Glutamatergic neuron (in vitro differentiated cells): ENCODE measurements at regions not wholly inside any gene's neighbourhood (a gene's known extent, or its start where the extent isn't known, plus 50 kb on each side); places are given as distances from the start of the nearest gene placed in this dataset.

Experiments
- DNase-seq: peaks from one replicate; pipeline ENCODE4 v3.0.0; 2022
- H3K27ac Mint-ChIP-seq: one replicate; pipeline ENCODE4 v1.8.0; 2020; ENCODE audit warnings: mild to moderate bottlenecking, mixed read lengths, inconsistent platforms; ENCODE audit not compliant: unreplicated experiment
- H3K27me3 Mint-ChIP-seq: one replicate; pipeline ENCODE4 v1.8.0; 2020; ENCODE audit warnings: mild to moderate bottlenecking, moderate library complexity, mixed read lengths, inconsistent platforms; ENCODE audit not compliant: unreplicated experiment
- H3K36me3 Mint-ChIP-seq: one replicate; pipeline ENCODE4 v1.8.0; 2020; ENCODE audit warnings: mild to moderate bottlenecking, mixed read lengths, inconsistent platforms; ENCODE audit not compliant: unreplicated experiment
- H3K4me1 Mint-ChIP-seq: one replicate; pipeline ENCODE4 v1.8.0; 2020; ENCODE audit warnings: mild to moderate bottlenecking, low read depth, mixed read lengths, inconsistent platforms; ENCODE audit not compliant: unreplicated experiment
- H3K4me3 Mint-ChIP-seq: one replicate; pipeline ENCODE4 v1.8.0; 2020; ENCODE audit warnings: mild to moderate bottlenecking, mixed read lengths, inconsistent platforms; ENCODE audit not compliant: unreplicated experiment
- H3K9me3 Mint-ChIP-seq: one replicate; pipeline ENCODE4 v1.8.0; 2020; ENCODE audit warnings: mild to moderate bottlenecking, moderate library complexity, mixed read lengths, inconsistent platforms; ENCODE audit not compliant: unreplicated experiment
- TF ChIP-seq, protein P1 (sequence below): fragments of 200-600 bp; sonication (generic); IDR thresholded peaks from one replicate; pipeline ENCODE4 v1.5.0; 2021; ENCODE audit not compliant: partially characterized antibody, unreplicated experiment

GRCh38 chr1:106957795-106958194 lies 98.7 kb upstream of the PRMT6 start:
- DNase-seq, result no peak
- H3K4me3 Mint-ChIP-seq, result no peak overlapping the region
- H3K27me3 Mint-ChIP-seq, result no peaks in the 10 kb centered on the region
- TF ChIP-seq, protein P1, sequence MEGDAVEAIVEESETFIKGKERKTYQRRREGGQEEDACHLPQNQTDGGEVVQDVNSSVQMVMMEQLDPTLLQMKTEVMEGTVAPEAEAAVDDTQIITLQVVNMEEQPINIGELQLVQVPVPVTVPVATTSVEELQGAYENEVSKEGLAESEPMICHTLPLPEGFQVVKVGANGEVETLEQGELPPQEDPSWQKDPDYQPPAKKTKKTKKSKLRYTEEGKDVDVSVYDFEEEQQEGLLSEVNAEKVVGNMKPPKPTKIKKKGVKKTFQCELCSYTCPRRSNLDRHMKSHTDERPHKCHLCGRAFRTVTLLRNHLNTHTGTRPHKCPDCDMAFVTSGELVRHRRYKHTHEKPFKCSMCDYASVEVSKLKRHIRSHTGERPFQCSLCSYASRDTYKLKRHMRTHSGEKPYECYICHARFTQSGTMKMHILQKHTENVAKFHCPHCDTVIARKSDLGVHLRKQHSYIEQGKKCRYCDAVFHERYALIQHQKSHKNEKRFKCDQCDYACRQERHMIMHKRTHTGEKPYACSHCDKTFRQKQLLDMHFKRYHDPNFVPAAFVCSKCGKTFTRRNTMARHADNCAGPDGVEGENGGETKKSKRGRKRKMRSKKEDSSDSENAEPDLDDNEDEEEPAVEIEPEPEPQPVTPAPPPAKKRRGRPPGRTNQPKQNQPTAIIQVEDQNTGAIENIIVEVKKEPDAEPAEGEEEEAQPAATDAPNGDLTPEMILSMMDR, result no peak
- H3K9me3 Mint-ChIP-seq, result no peaks in the 10 kb centered on the region
- H3K36me3 Mint-ChIP-seq, result no peaks in the 10 kb centered on the region
- H3K4me1 Mint-ChIP-seq, result peaks cover 11% of the 10 kb centered on the region
- no peak overlapping the region for H3K27ac Mint-ChIP-seq

GRCh38 chr1:106960412-106960811 lies 96.1 kb upstream of the PRMT6 start:
- H3K9me3 Mint-ChIP-seq, result no peaks in the 10 kb centered on the region
- no peak overlapping the region for H3K4me3 Mint-ChIP-seq
- TF ChIP-seq, protein P1, result no peak

DNA sequence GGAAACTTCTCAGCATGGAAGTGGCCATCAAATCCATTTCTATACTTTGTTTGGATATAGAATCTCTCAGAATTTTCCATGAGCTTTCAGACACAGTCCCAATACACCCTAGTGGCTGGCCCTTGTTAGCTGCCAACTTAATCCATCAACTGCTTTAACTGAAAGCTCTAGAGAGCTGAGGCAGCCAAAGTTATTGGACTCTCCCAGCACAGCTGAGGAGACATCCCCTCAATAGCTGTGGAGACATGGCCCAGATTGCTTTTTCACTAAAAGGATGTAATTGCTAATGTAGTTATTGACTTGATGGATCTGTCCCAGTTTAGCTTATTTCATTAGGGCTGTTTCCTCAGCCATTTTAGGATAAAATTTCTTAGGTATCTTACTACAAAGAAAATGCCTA lies 94.8 kb upstream of the PRMT6 start:
- no peak overlapping the region for H3K4me3 Mint-ChIP-seq
- no peaks in the 10 kb centered on the region for H3K9me3 Mint-ChIP-seq
- H3K4me1 Mint-ChIP-seq, result peaks cover 11% of the 10 kb centered on the region
- H3K27ac Mint-ChIP-seq, result peak overlapping the region; percentile 74
- DNase-seq, result no peak
- no peaks in the 10 kb centered on the region for H3K36me3 Mint-ChIP-seq
- no peaks in the 10 kb centered on the region for H3K27me3 Mint-ChIP-seq
- TF ChIP-seq, protein P1, result no peak

More at GRCh38 chr1:106960412-106960811, 96.1 kb upstream of the PRMT6 start:
- no peak for DNase-seq
- Mint-ChIP-seq H3K4me1 (peaks cover 11% of the 10 kb centered on the region), H3K27me3 (no peaks in the 10 kb centered on the region), H3K36me3 (no peaks in the 10 kb centered on the region), H3K27ac (no peak overlapping the region)

DNA sequence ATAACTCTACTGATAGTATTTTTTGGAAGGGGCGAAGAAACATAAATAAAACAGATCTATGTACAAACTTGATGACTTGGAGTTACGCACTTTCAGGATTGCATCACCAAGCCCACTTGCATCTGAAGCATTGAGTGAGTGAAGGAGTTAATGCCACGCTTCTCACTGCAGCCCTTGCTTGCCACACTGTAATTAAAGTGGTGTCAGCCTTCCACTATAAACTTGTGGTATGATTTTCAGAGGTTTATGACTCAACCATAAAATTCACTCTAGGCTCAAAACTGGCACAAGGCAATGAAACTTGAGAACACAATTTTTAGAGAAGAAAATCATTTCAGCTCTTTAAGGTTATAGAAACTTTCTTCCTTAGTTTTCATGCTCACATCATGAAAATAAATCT lies 93.9 kb upstream of the PRMT6 start:
- Mint-ChIP-seq H3K4me1 (peaks cover 11% of the 10 kb centered on the region), H3K27me3 (no peaks in the 10 kb centered on the region), H3K27ac (no peak overlapping the region), H3K4me3 (peak overlapping the region; percentile 35), H3K9me3 (no peaks in the 10 kb centered on the region), H3K36me3 (no peaks in the 10 kb centered on the region)
- TF ChIP-seq, protein P1, result no peak
- DNase-seq, result no peak

- H3K27ac Mint-ChIP-seq, result no peak overlapping the region
- no peak for DNase-seq
- no peaks in the 10 kb centered on the region for H3K27me3 Mint-ChIP-seq
- TF ChIP-seq, protein P1, result no peak
- no peaks in the 10 kb centered on the region for H3K9me3 Mint-ChIP-seq
- peaks cover 11% of the 10 kb centered on the region for H3K4me1 Mint-ChIP-seq
- no peaks in the 10 kb centered on the region for H3K36me3 Mint-ChIP-seq
- no peak overlapping the region for H3K4me3 Mint-ChIP-seq
These were observed 92.0 kb upstream of the PRMT6 start for GRCh38 chr1:106964495-106964894.
